ENCODE measurements at regions not wholly inside any gene's neighbourhood (a gene's known extent, or its start where the extent isn't known, plus 50 kb on each side); places are given as distances from the start of the nearest gene placed in this dataset.

DNA sequence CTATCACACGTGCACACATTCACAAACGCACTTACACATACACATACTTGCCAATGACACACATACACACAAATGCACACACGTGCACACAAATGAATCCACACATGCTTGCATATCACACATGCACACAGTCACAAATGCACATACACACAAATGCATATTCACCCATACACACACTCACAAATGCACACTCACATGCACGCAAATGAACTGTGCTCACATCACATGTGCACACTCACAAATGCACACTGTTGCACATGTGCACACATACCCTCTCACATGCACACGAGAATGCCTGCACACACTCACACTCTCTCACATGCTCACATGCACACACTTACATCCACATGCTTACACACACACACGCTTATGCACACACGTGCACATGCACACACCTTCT lies 368.1 kb downstream of the EIPR1 start:
- CTCF ChIA-PET (ENCODE audit: partially characterized antibody) = no interaction called here
- H2BK15ac ChIP-seq (ENCODE audit: low read length) = no peak overlapping the region
- no peak overlapping the region for H3K23ac ChIP-seq (ENCODE audit: insufficient read length)
- no peak overlapping the region for H4K5ac ChIP-seq (ENCODE audit: insufficient read length, low read depth, low read length)
- no peak overlapping the region for H2BK120ac ChIP-seq (replicated peaks; ENCODE audit: low read depth, low read length)
- no peak overlapping the region for H2BK20ac ChIP-seq (ENCODE audit: low read length)
- H3K4me1 ChIP-seq (replicated peaks in 1 of 4; ENCODE audit: control insufficient read depth in 3 of 4, insufficient read depth in 4 of 4, low read length in 3 of 4) = no peaks in the 10 kb centered on the region
- no peaks in the 10 kb centered on the region for H3K79me2 ChIP-seq (ENCODE audit: control insufficient read depth in 1 of 2, insufficient read depth in 2 of 2, low read length in 2 of 2)
- peak overlapping the region; percentile 29; the same call in 1 of the 2 replicates for H2BK12ac ChIP-seq (ENCODE audit: low read depth, low read length)
- H3K4me3 ChIP-seq (ENCODE audit: extremely low read depth in 1 of 4, insufficient read depth in 2 of 4, low read depth in 3 of 4, low read length in 4 of 4) = no peak overlapping the region
- no peaks in the 10 kb centered on the region; a peak in 1 of 8 replicates for H3K36me3 ChIP-seq (ENCODE audit: control insufficient read depth in 2 of 4, insufficient read depth in 4 of 4, low read length in 3 of 4)
- POLR2A ChIA-PET (ENCODE audit: partially characterized antibody) = no interaction called here
- FAIRE-seq (no peak), DNase-seq (ENCODE audit: low read depth in 1 of 2, low spot score in 2 of 2) (no peak)
- H4K8ac ChIP-seq (ENCODE audit: extremely low read depth, insufficient read depth, low read length) = no peak overlapping the region
- H3K23me2 ChIP-seq (ENCODE audit: low read depth, low read length) = 0 out of 2 replicates have a peak, but pooled peaks cover 3% of the 10 kb centered on the region
- H4K91ac ChIP-seq (replicated peaks; ENCODE audit: insufficient read length, low read length) = peak overlapping the region; percentile 44
- 0 out of 2 replicates have a peak overlapping the region, but pooled peaks have one; percentile 16 for H2BK5ac ChIP-seq (ENCODE audit: low read depth, low read length)
- no peaks in the 10 kb centered on the region; a peak in 1 of 7 replicates for H3K27me3 ChIP-seq (replicated peaks in 1 of 4; ENCODE audit: control insufficient read depth in 3 of 4, extremely low read depth in 1 of 4, insufficient read depth in 3 of 4, low read length in 3 of 4)
- H2AFZ ChIP-seq (ENCODE audit: low read length) = no peak overlapping the region
- TF ChIP-seq SUZ12 (IDR thresholded peaks at IDR 0.05; ENCODE audit: low read length) (no peak), CHD1 (IDR thresholded peaks at IDR 0.05; ENCODE audit: low read depth, low read length) (no peak), GABPA (IDR thresholded peaks at IDR 0.05; ENCODE audit: borderline replicate concordance, insufficient read depth, low read length) (no peak), JUN (IDR thresholded peaks at IDR 0.05; ENCODE audit: low read depth, low read length) (no peak), CBX5 (IDR thresholded peaks at IDR 0.05; ENCODE audit: low read depth, low read length) (no peak), FOSL1 (IDR thresholded peaks at IDR 0.05; ENCODE audit: insufficient read depth, low read depth, low read length) (no peak), CEBPB (IDR thresholded peaks at IDR 0.05; ENCODE audit: low read depth, low read length) (no peak), SIN3A (conservative IDR thresholded peaks at IDR 0.05 in 1 of 2, IDR thresholded peaks at IDR 0.05 in 1 of 2; ENCODE audit: low read depth in 1 of 2, low read length in 2 of 2) (no peak), E2F6 (IDR thresholded peaks at IDR 0.05) (no peak), SIX5 (IDR thresholded peaks at IDR 0.05; ENCODE audit: low read depth, low read length) (no peak), KDM4A (IDR thresholded peaks at IDR 0.05; ENCODE audit: low read depth, low read length, severe bottlenecking) (no peak), SP2 (IDR thresholded peaks at IDR 0.05; ENCODE audit: low read length) (no peak), NANOG (IDR thresholded peaks at IDR 0.05; ENCODE audit: insufficient read depth, low read depth, low read length, poor library complexity, severe bottlenecking) (no peak), KDM1A (IDR thresholded peaks at IDR 0.05; ENCODE audit: borderline replicate concordance, low read length) (no peak)
- H3K4ac ChIP-seq (replicated peaks; ENCODE audit: insufficient read length, low read depth, low read length) = no peak overlapping the region
- H3K79me1 ChIP-seq (ENCODE audit: low read depth, low read length) = no peaks in the 10 kb centered on the region
- no peak overlapping the region for H3K9ac ChIP-seq (replicated peaks in 1 of 4; ENCODE audit: extremely low read depth in 1 of 4, low read depth in 3 of 4, low read length in 3 of 4)
- no peak overlapping the region for H3K56ac ChIP-seq (replicated peaks; ENCODE audit: insufficient read length, low read depth, low read length)
- no peaks in the 10 kb centered on the region for H3K9me3 ChIP-seq (ENCODE audit: insufficient read depth in 2 of 2, low read depth in 1 of 2, low read length in 1 of 2)
- no peak overlapping the region for H3K27ac ChIP-seq (ENCODE audit: low read depth, low read length)
- H2AK5ac ChIP-seq (ENCODE audit: low read depth, low read length) = 0 out of 2 replicates have a peak overlapping the region, but pooled peaks have one; percentile 60
- peaks cover 0 to 1% of the 10 kb centered on the region in 2 experiments for H4K20me1 ChIP-seq (replicated peaks in 1 of 2; ENCODE audit: control insufficient read depth in 1 of 2, insufficient read depth in 2 of 2, low read length in 2 of 2)
- no peak overlapping the region for H3K4me2 ChIP-seq (ENCODE audit: insufficient read depth in 1 of 2, low read depth in 2 of 2, low read length in 2 of 2)
- H3K14ac ChIP-seq (ENCODE audit: insufficient read length) = no peak overlapping the region
- WGBS, 2 experiments (ENCODE audit: extremely low coverage in 1 of 2, insufficient coverage in 1 of 2, insufficient read length in 1 of 2, insufficient replicate concordance in 2 of 2, low coverage in 1 of 2, low lambda C conversion rate in 2 of 2, missing lambda C conversion rate in 1 of 2) = 78% methylated on average over 7 of the region's 7 CpGs; no CpG with 5 or more reads in 1 of the 2 experiments
- no peak overlapping the region for H3K18ac ChIP-seq (ENCODE audit: extremely low read depth, low read length)

Measured in H1 (cell line).